Lung (tissue), 11 donors: ENCODE measurements at regions not wholly inside any gene's neighbourhood (a gene's known extent, or its start where the extent isn't known, plus 50 kb on each side); places are given as distances from the start of the nearest gene placed in this dataset.

Source experiments
- ATAC-seq: fragments of 200-7000 bp; cut with Tn5 transposase; one replicate; pipeline ENCODE4 v1.9.1; 2020; ENCODE audit warnings: moderate number of reproducible peaks; ENCODE audit not compliant: insufficient read depth, low FRiP score
- DNase-seq, 3 donors: peaks; one replicate each; pipeline ENCODE4 v3.0.0-alpha.2; 2013 to 2017
- H3K27ac ChIP-seq, 2 donors: one replicate each; pipeline ENCODE4 v1.5.1; 2013; ENCODE audit warnings: mild to moderate bottlenecking in 2 of 2, moderate library complexity in 2 of 2, control low read depth in 1 of 2, inconsistent platforms in 1 of 2, low read depth in 1 of 2, low read length in 1 of 2
- H3K27me3 ChIP-seq, 3 donors: one replicate each; pipeline ENCODE4 v1.5.1; 2013; ENCODE audit warnings: low read length in 2 of 3; ENCODE audit not compliant: control insufficient read depth in 3 of 3, insufficient read depth in 3 of 3
- H3K36me3 ChIP-seq, 4 donors: one replicate each; pipeline ENCODE4 v1.5.1; 2013; ENCODE audit warnings: low read length in 4 of 4, mild to moderate bottlenecking in 1 of 4, moderate library complexity in 1 of 4; ENCODE audit not compliant: control insufficient read depth in 4 of 4, insufficient read depth in 4 of 4
- H3K4me1 ChIP-seq, 5 donors: one replicate each; pipeline ENCODE4 v1.5.1; 2013; ENCODE audit warnings: low read length in 5 of 5, mild to moderate bottlenecking in 2 of 5, moderate library complexity in 1 of 5; ENCODE audit not compliant: control insufficient read depth in 5 of 5, insufficient read depth in 5 of 5
- H3K4me3 ChIP-seq: one replicate; pipeline ENCODE4 v1.5.1; 2013; ENCODE audit warnings: mild to moderate bottlenecking, control low read depth, moderate library complexity
- H3K9ac ChIP-seq, 2 donors: one replicate each; pipeline ENCODE4 v1.5.1; 2013; ENCODE audit warnings: low read length in 2 of 2, control low read depth in 1 of 2; ENCODE audit not compliant: insufficient read depth in 1 of 2
- H3K9me3 ChIP-seq, 4 donors: one replicate each; pipeline ENCODE4 v1.5.1; 2013; ENCODE audit warnings: low read length in 3 of 4, mild to moderate bottlenecking in 1 of 4, moderate library complexity in 1 of 4; ENCODE audit not compliant: control insufficient read depth in 4 of 4, insufficient read depth in 3 of 4
- CTCF ChIP-seq: IDR thresholded peaks from 2 replicates; pipeline ENCODE4 v1.5.1; 2012; ENCODE audit warnings: mild to moderate bottlenecking; ENCODE audit errors: control extremely low read depth, extremely low read depth
- WGBS, 2 donors: extraction: QIAGEN DNeasy Blood & Tissue Kit; methylation state at CpG; one replicate each; pipeline ENCODE4 v1.1.7; 2013; 5-methylcytosine and 5-hydroxymethylcytosine counted together
- donor health status: control.
- donor health status: control.
- donor health status: Bipolar disorder and iron deficiency.
- donor health status: healthy.
- donor health status: DM: yes; HTN: yes; CAD: no.

GRCh38 chr2:65775839-65776238 lies 343.4 kb upstream of the SPRED2 start:
- Histone ChIP-seq H3K36me3 (no peaks in the 10 kb centered on the region), H3K9me3 (no peaks in the 10 kb centered on the region), H3K4me3 (no peak overlapping the region), H3K27me3 (peaks cover 0 to 3% (median 0%) of the 10 kb centered on the region in 3 donors), H3K4me1 (no peaks in the 10 kb centered on the region), H3K9ac (no peak overlapping the region), H3K27ac (no peak overlapping the region)
- DNase-seq (no peak), ATAC-seq (no peak)
- no peak for TF ChIP-seq CTCF
- 84 to 93% methylated on average over 2 of the region's 2 CpGs for WGBS, 2 donors

- no peak for TF ChIP-seq CTCF
- Histone ChIP-seq H3K36me3 (no peaks in the 10 kb centered on the region), H3K4me1 (no peaks in the 10 kb centered on the region), H3K4me3 (no peak overlapping the region), H3K9me3 (peaks cover 0 to 2% (median 0%) of the 10 kb centered on the region in 4 donors), H3K27ac (no peak overlapping the region), H3K9ac (no peak overlapping the region), H3K27me3 (peaks cover 0 to 3% (median 0%) of the 10 kb centered on the region in 3 donors)
- DNase-seq (no peak), ATAC-seq (no peak)
- 94 to 95% methylated on average over 4 of the region's 4 CpGs for WGBS, 2 donors
Observed at GRCh38 chr2:65767946-65768345, 335.5 kb upstream of the SPRED2 start.

- no peak for ATAC-seq
- DNase-seq: peak in 1 of 3 donors; percentile 17
- Histone ChIP-seq H3K4me1 (no peaks in the 10 kb centered on the region), H3K27me3 (peaks cover 0 to 3% (median 0%) of the 10 kb centered on the region in 3 donors), H3K36me3 (no peaks in the 10 kb centered on the region), H3K4me3 (no peak overlapping the region), H3K27ac (no peak overlapping the region), H3K9me3 (peaks cover 0 to 2% (median 0%) of the 10 kb centered on the region in 4 donors), H3K9ac (no peak overlapping the region)
- WGBS, 2 donors: 65 to 83% methylated on average over 6 of the region's 6 CpGs
- TF ChIP-seq CTCF: no peak
Observed at GRCh38 chr2:65766768-65767267, 334.4 kb upstream of the SPRED2 start.

DNA sequence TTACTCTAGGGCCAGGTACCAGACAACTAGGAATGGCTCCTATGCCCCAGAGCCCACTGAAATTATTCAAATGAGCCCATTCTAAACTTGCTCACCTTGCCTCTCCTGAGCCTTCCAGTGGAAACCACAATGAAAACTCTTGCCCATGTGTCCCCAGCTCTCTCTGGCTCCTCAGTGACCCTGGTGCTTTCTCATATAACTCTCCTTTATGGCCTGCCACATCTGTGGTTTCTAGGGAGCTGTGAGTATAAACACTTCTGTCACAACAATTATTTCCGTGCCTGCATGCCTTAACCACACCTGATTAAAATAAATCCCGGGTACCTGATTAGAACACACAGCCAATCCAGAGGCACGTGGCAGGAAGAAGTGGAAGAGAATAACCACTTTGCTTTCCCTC lies 333.0 kb upstream of the SPRED2 start:
- peaks cover 0 to 6% (median 0%) of the 10 kb centered on the region in 3 donors for H3K27me3 ChIP-seq
- DNase-seq: no peak
- H3K4me1 ChIP-seq: no peaks in the 10 kb centered on the region
- no peak overlapping the region for H3K27ac ChIP-seq
- no peak for TF ChIP-seq CTCF
- H3K36me3 ChIP-seq: no peaks in the 10 kb centered on the region
- H3K9me3 ChIP-seq: peaks cover 0 to 2% (median 0%) of the 10 kb centered on the region in 4 donors
- no peak overlapping the region for H3K4me3 ChIP-seq
- no peak for ATAC-seq
- 68 to 84% methylated on average over 3 of the region's 3 CpGs for WGBS, 2 donors
- H3K9ac ChIP-seq: no peak overlapping the region
